Endothelial cell (in vitro differentiated cells): ENCODE measurements at regions not wholly inside any gene's neighbourhood (a gene's known extent, or its start where the extent isn't known, plus 50 kb on each side); places are given as distances from the start of the nearest gene placed in this dataset.

Source experiments
- DNase-seq: peaks from one replicate; pipeline ENCODE4 v3.0.0; 2021; ENCODE audit warnings: low spot score
- H3K27ac Mint-ChIP-seq: one replicate; pipeline ENCODE4 v1.8.0; 2021; ENCODE audit warnings: mixed read lengths, inconsistent platforms; ENCODE audit not compliant: unreplicated experiment
- H3K27me3 Mint-ChIP-seq: one replicate; pipeline ENCODE4 v1.8.0; 2021; ENCODE audit warnings: mild to moderate bottlenecking, moderate library complexity, mixed read lengths, inconsistent platforms; ENCODE audit not compliant: unreplicated experiment
- H3K36me3 Mint-ChIP-seq: one replicate; pipeline ENCODE4 v1.8.0; 2021; ENCODE audit warnings: mild to moderate bottlenecking, low read depth, mixed read lengths, inconsistent platforms; ENCODE audit not compliant: unreplicated experiment
- H3K4me1 Mint-ChIP-seq: one replicate; pipeline ENCODE4 v1.8.0; 2021; ENCODE audit warnings: mild to moderate bottlenecking, mixed read lengths, inconsistent platforms; ENCODE audit not compliant: unreplicated experiment
- H3K4me3 Mint-ChIP-seq: one replicate; pipeline ENCODE4 v1.8.0; 2021; ENCODE audit warnings: mild to moderate bottlenecking, mixed read lengths, inconsistent platforms; ENCODE audit not compliant: unreplicated experiment
- H3K9me3 Mint-ChIP-seq: one replicate; pipeline ENCODE4 v1.8.0; 2021; ENCODE audit warnings: mixed read lengths, inconsistent platforms; ENCODE audit not compliant: unreplicated experiment
- CTCF ChIP-seq: fragments of 200-600 bp; sonication (generic); IDR thresholded peaks from one replicate; pipeline ENCODE4 v1.5.0; 2021; ENCODE audit warnings: antibody characterized with exemption; ENCODE audit not compliant: unreplicated experiment

GRCh38 chr3:139117136-139117675, 72.5 kb upstream of the PRR23C start:
- no peak overlapping the region for H3K4me3 Mint-ChIP-seq
- H3K4me1 Mint-ChIP-seq = peaks cover 18% of the 10 kb centered on the region
- no peaks in the 10 kb centered on the region for H3K9me3 Mint-ChIP-seq
- no peak for DNase-seq
- peaks cover 4% of the 10 kb centered on the region for H3K27me3 Mint-ChIP-seq
- no peak for TF ChIP-seq CTCF
- no peak overlapping the region for H3K27ac Mint-ChIP-seq
- no peaks in the 10 kb centered on the region for H3K36me3 Mint-ChIP-seq

GRCh38 chr3:139117883-139118760, 73.4 kb upstream of the PRR23C start:
- TF ChIP-seq CTCF = no peak
- peaks cover 18% of the 10 kb centered on the region for H3K4me1 Mint-ChIP-seq

GRCh38 chr3:139118835-139119234, 74.1 kb upstream of the PRR23C start:
- Mint-ChIP-seq H3K27me3 (peaks cover 4% of the 10 kb centered on the region), H3K4me1 (peaks cover 18% of the 10 kb centered on the region), H3K4me3 (no peak overlapping the region), H3K27ac (peak overlapping the region; percentile 28), H3K36me3 (no peaks in the 10 kb centered on the region), H3K9me3 (no peaks in the 10 kb centered on the region)
- DNase-seq = no peak
- TF ChIP-seq CTCF = no peak

More at GRCh38 chr3:139117883-139118760, 73.4 kb upstream of the PRR23C start:
- H3K36me3 Mint-ChIP-seq = no peaks in the 10 kb centered on the region
- no peak overlapping the region for H3K4me3 Mint-ChIP-seq
- peaks cover 4% of the 10 kb centered on the region for H3K27me3 Mint-ChIP-seq
- H3K9me3 Mint-ChIP-seq = no peaks in the 10 kb centered on the region
- no peak overlapping the region for H3K27ac Mint-ChIP-seq
- no peak for DNase-seq

- no peak overlapping the region for H3K4me3 Mint-ChIP-seq
- TF ChIP-seq CTCF = no peak
- peaks cover 4% of the 10 kb centered on the region for H3K27me3 Mint-ChIP-seq
- no peak for DNase-seq
- H3K4me1 Mint-ChIP-seq = peaks cover 18% of the 10 kb centered on the region
- no peaks in the 10 kb centered on the region for H3K9me3 Mint-ChIP-seq
- no peaks in the 10 kb centered on the region for H3K36me3 Mint-ChIP-seq
- peak overlapping the region; percentile 11 for H3K27ac Mint-ChIP-seq
These were observed 74.8 kb upstream of the PRR23C start for GRCh38 chr3:139119331-139120025.
